Right lobe of liver (tissue), 4 donors: ENCODE measurements at regions not wholly inside any gene's neighbourhood (a gene's known extent, or its start where the extent isn't known, plus 50 kb on each side); places are given as distances from the start of the nearest gene placed in this dataset.

Experiments
- POLR2A ChIP-seq: fragments of 450-650 bp; IDR thresholded peaks from one replicate; pipeline ENCODE4 v1.6.1; 2017; ENCODE audit warnings: antibody characterized with exemption, mild to moderate bottlenecking
- TF ChIP-seq, protein P1 (sequence below), 4 donors: fragments of 200-600 bp in 3 of 4; fragments of 450-650 bp in 1 of 4; IDR thresholded peaks; one replicate each; pipeline versions ENCODE4 v1.5.1 to v1.8.0; 2016 to 2022; ENCODE audit warnings: antibody characterized with exemption in 4 of 4, mild to moderate bottlenecking in 2 of 4
- donor health status: DM: no; HTN: no; CAD: no.
- donor health status: DM: no; HTN: no; CAD: no.
- donor health status: DM: no; HTN: yes; CAD: no.

DNA sequence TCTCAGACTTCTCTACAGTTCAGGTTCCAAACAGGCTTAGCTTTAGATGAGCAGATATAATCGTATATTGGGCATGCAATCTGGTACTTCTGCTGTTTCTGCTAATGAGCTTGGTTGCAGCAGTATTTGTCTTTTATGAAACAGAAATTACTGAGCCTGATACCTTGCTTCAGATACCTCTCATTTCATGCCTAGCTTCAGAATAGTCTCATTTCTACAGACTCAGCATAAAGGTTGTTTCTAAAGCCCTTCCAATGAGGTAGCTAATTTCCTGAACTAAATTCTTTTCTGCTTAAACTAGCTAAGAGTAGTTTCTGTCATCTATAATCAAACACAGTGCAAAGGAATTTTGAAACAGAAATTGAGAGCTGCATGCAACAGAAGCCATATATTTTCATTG, 275.0 kb upstream of the KITLG start:
- TF ChIP-seq, protein P1, sequence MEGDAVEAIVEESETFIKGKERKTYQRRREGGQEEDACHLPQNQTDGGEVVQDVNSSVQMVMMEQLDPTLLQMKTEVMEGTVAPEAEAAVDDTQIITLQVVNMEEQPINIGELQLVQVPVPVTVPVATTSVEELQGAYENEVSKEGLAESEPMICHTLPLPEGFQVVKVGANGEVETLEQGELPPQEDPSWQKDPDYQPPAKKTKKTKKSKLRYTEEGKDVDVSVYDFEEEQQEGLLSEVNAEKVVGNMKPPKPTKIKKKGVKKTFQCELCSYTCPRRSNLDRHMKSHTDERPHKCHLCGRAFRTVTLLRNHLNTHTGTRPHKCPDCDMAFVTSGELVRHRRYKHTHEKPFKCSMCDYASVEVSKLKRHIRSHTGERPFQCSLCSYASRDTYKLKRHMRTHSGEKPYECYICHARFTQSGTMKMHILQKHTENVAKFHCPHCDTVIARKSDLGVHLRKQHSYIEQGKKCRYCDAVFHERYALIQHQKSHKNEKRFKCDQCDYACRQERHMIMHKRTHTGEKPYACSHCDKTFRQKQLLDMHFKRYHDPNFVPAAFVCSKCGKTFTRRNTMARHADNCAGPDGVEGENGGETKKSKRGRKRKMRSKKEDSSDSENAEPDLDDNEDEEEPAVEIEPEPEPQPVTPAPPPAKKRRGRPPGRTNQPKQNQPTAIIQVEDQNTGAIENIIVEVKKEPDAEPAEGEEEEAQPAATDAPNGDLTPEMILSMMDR (IDR thresholded peaks at IDR 0.05): no peak
- TF ChIP-seq POLR2A: no peak
